RPMI8226 (cell line): ENCODE measurements at regions not wholly inside any gene's neighbourhood (a gene's known extent, or its start where the extent isn't known, plus 50 kb on each side); places are given as distances from the start of the nearest gene placed in this dataset.

Experiments
- DNase-seq: peaks from one replicate; pipeline ENCODE4 v3.0.0-alpha.2; 2015

GRCh38 chr5:176711883-176712282 lies 64.6 kb downstream of the TSPAN17 start:
- no peak for DNase-seq

DNA sequence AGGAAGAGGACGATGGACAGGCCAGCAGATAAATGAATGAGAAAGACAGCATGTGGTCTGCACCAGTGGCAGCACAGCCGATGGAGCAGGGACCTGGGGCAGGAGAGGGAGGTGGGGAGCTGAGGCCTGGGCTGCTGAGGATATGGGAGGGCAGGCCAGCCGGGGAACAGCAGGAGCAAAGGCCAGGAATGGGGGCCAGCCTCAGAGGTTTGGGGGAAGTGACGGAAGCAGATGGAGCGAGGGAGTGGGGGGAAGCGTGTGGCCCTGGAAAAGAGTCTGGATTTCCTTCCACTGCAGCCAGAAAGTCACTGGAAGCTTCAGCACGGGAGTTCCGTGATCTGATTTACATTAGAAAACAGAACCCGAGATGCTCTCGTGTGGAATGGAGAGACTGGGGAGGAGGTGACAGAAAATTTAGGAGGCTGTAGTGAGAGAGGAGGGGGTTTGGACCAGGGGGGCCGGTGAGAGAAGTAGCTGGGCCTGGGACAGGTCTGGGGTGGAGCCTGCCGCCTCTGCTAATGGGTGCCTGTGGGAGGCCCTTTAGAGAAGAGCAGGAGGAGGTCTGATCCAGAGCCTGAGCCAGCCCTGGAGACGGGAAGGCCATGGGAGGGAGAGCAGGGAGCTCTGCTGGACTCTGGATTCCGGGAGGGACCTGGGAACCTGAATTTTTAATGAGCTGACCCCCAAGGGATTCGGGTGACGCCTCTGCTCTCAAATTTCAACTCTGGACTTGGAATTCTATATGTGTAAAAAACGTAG lies 65.4 kb downstream of the TSPAN17 start:
- no peak for DNase-seq

DNA sequence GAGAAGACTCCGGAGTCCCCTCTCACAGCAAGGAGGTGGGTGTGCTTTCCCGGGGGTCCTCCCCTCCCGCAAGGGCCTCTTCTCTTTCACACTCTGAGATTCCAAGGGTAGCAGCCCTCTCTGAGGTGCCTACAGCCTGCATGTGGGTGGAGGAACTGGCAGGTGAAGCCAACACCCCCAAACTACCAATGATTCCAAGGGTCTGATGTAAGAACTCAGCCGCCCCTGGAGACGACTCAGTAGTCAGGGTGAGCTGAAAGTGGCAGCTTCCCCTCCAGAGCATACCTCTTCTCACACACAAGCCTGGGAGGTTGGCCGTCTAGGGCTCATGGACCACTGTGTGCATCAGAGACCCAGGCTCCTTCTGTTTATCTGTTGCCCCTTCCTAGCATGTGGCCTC lies 66.1 kb downstream of the TSPAN17 start:
- DNase-seq = no peak

DNA sequence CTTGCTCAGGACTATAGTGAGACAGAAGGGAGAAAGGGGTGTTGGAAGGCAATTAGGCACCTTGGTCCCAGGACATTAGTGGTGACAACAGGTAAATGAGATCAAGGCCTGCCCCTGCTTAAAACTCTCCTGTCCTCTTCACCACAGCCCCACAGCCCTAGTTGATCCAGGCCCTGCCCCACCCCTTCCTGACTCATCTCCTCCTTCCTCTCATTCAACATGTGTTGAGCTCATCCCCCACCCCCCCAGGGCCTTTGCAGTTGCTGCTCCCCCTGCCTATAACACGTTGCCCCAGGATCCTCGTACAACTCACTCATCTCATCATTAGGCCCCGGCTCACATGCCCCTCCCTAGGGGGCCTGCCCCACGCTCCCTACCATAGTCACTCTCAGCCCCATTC lies 66.8 kb downstream of the TSPAN17 start:
- no peak for DNase-seq

DNA sequence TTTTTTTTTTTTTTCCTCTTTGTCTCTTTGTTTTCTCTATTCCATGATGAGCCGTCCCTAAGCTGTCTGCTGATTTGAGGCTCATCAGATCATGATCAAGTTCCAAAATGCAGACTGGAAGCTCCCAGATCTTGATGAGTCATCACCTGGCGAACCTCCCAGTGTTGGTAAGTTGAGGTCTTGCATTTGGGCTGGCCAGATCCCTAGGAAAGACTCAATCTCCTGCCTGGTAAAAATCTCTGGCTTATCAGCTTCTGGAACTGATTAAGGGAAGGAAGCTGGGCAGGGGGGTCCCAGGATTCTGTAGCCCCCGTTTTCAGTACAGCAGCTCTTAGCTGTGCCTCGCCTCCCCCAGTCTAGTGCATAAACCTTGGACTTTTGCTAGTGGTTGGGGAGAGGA lies 69.0 kb downstream of the TSPAN17 start:
- DNase-seq = no peak

DNA sequence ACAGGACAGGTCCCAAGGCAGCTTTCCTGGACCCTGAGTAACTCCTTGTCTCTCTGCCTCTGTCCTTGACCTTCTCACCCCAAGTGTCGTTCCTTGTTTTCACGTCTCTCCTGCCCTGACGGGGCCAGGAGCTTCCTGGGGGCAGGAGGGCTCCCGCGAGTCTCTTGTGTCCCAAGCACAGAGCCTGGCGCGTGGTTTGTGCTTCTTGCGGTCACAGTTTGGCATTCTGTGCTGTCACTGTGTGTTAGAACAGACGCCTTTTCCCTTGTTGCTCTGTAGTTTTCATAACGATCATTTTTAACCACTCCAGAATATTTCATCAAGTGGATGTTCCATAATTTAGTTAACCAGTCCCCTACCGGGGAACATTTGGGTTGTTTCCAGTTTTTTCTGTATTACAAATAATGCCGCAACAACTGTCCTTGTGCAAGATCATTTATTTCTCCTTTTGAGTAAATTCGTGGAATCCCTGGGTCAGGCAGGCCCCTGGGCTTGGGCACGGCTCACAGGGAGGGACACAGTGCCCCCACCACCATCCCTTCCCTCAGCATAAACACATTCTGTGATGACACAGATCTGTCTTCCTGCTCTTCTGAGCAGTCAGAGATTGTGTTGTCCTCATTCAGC lies 71.9 kb downstream of the TSPAN17 start:
- no peak for DNase-seq

GRCh38 chr5:176721509-176721908 lies 74.2 kb downstream of the TSPAN17 start:
- no peak for DNase-seq

GRCh38 chr5:176722757-176723156 lies 75.5 kb downstream of the TSPAN17 start:
- DNase-seq = no peak

GRCh38 chr5:176723440-176723839 lies 76.2 kb downstream of the TSPAN17 start:
- DNase-seq = no peak

GRCh38 chr5:176724472-176724871 lies 77.2 kb downstream of the TSPAN17 start:
- no peak for DNase-seq

GRCh38 chr5:176725521-176726280 lies 78.4 kb downstream of the TSPAN17 start:
- DNase-seq = no peak

DNA sequence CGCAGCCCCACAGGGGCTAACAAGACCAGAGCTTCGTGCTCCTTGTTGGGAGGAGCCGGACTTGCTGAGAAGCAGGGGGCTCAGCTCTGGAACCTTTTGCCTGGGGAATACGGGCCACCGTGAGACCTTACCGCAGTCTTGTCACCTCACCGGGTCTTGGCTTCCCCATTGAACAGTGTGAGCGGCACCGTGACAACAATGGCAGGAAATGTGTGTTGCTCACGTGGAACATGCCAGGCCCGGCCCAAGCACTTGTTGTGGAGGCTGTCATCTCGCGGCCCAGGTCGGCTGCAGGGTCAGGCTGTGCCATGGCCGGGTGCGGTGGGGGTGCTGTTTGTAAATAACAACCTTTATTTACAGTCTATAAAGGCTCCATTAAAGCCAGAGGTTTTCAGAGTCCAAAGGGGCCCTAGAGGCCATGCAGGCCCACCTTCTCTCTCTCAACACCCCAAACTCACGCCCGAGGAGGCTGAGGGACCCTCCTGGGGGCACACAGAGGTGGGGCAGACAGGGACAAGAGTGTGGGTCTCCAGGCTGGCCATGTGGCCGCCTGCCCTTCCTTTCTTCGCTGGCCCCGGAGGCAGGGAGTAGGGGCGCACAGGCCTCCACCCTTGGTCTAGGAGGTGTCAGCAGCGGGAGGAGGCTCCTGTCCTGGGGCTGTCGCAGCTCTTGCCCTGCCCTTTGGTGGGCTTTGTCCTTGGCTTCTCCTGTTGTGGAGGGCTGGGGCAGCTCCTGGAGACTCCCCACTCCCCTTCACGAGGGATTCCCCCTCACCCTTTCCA lies 79.7 kb downstream of the TSPAN17 start:
- no peak for DNase-seq

- no peak for DNase-seq
Observed at GRCh38 chr5:176727528-176727900, 80.2 kb downstream of the TSPAN17 start.

- no peak for DNase-seq
Observed at GRCh38 chr5:176727983-176728675, 80.8 kb downstream of the TSPAN17 start.

DNA sequence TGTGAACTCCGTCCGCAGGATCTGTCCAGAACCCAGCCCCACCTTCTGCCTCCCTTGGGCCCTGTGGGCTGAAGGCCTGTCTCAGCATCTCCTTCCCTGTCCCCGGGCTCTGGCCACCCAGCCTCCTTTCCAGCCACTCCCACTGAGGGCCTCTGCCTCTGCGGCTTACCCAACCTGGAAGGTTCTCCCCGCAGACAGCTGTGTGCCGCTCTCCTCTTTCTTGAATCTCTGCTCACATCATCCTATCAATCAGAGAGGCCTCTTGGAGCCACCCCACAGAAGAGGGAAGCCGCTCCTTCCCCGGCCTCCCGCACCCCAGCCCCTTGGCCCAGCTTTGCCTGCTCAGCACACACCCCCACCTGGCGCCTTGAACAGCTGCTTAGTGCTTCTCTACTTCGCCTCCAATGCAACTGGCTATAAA lies 81.5 kb upstream of the UNC5A start:
- DNase-seq = peak; percentile 33

GRCh38 chr5:176730815-176731475 lies 79.4 kb upstream of the UNC5A start:
- no peak for DNase-seq

- DNase-seq = no peak
Observed at GRCh38 chr5:176731506-176732160, 78.7 kb upstream of the UNC5A start.

DNA sequence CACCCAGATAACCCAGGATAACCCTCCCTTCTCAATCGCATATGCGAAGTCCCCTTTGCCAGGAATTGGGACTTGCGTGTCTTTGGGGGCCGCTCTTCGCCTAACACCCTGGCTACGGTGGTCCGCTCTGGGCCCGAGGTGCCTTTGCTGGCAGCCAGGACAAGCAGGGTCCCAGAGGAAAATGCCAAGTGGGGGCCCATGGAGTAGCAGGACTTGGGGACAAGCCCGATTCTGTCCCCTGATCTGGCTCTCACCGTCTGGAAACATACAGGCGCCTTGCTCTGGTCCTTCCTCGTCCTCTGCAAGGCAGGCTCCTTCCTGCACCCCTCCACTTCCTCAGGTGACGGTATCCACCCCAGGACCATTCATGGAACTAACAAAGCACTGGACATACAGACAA lies 78.1 kb upstream of the UNC5A start:
- DNase-seq = no peak

- DNase-seq = no peak
Observed at GRCh38 chr5:176732736-176733405, 77.5 kb upstream of the UNC5A start.

- no peak for DNase-seq
Observed at GRCh38 chr5:176733406-176734262, 76.7 kb upstream of the UNC5A start.
